Body of pancreas (tissue), 4 donors: ENCODE measurements at regions not wholly inside any gene's neighbourhood (a gene's known extent, or its start where the extent isn't known, plus 50 kb on each side); places are given as distances from the start of the nearest gene placed in this dataset.

Source experiments
- POLR2A ChIP-seq, 3 donors: fragments of 450-650 bp; IDR thresholded peaks; one replicate each; pipeline ENCODE4 v1.6.1; 2016; ENCODE audit warnings: antibody characterized with exemption in 3 of 3, mild to moderate bottlenecking in 2 of 3
- TF ChIP-seq, protein P1 (sequence below), 7 experiments: fragments of 450-650 bp in 4 of 7; fragments of 200-600 bp in 3 of 7; sonication (generic) in 3 of 7; IDR thresholded peaks; one replicate each; pipeline ENCODE4 v1.5.1; 2016 to 2019; ENCODE audit warnings: antibody characterized with exemption in 7 of 7

DNA sequence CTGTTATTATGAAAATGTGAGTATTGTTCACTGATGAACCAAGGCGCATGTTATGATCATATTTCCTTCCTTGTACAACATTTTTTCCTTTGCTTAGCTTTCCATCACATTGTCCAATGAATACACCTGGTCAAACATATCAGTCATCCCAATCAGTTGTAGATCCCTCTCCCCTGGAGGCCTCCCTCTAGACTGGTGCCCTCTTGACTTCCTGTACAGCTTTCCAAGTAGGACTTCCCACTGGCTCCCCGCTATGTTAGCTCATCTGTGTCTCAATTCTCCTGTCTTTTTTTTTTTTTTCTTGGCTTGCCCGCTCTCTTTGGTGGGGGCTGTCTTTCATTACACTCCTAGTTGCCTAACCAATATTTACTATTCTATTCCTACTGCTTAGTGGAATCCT lies 214.2 kb upstream of the NPY start:
- TF ChIP-seq, protein P1, sequence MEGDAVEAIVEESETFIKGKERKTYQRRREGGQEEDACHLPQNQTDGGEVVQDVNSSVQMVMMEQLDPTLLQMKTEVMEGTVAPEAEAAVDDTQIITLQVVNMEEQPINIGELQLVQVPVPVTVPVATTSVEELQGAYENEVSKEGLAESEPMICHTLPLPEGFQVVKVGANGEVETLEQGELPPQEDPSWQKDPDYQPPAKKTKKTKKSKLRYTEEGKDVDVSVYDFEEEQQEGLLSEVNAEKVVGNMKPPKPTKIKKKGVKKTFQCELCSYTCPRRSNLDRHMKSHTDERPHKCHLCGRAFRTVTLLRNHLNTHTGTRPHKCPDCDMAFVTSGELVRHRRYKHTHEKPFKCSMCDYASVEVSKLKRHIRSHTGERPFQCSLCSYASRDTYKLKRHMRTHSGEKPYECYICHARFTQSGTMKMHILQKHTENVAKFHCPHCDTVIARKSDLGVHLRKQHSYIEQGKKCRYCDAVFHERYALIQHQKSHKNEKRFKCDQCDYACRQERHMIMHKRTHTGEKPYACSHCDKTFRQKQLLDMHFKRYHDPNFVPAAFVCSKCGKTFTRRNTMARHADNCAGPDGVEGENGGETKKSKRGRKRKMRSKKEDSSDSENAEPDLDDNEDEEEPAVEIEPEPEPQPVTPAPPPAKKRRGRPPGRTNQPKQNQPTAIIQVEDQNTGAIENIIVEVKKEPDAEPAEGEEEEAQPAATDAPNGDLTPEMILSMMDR (IDR thresholded peaks at IDR 0.05), result no peak
- no peak for TF ChIP-seq POLR2A (IDR thresholded peaks at IDR 0.05)
